Progenitor cell of endocrine pancreas (in vitro differentiated cells): ENCODE measurements at regions not wholly inside any gene's neighbourhood (a gene's known extent, or its start where the extent isn't known, plus 50 kb on each side); places are given as distances from the start of the nearest gene placed in this dataset.

ENCODE experiments used
- DNase-seq: peaks from one replicate; pipeline ENCODE4 v3.0.0; 2021; ENCODE audit warnings: low spot score; ENCODE audit not compliant: unreplicated experiment
- H3K27ac Mint-ChIP-seq: 2 replicates; pipeline ENCODE4 v1.8.0; 2021; ENCODE audit warnings: mild to moderate bottlenecking, moderate library complexity, mixed read lengths
- H3K27me3 Mint-ChIP-seq: 2 replicates; pipeline ENCODE4 v1.8.0; 2021; ENCODE audit warnings: mixed read lengths
- H3K36me3 Mint-ChIP-seq: 2 replicates; pipeline ENCODE4 v1.8.0; 2022; ENCODE audit warnings: mixed read lengths; ENCODE audit not compliant: insufficient read depth
- H3K4me1 Mint-ChIP-seq: 2 replicates; pipeline ENCODE4 v1.8.0; 2021; ENCODE audit warnings: low read depth, mixed read lengths
- H3K4me3 Mint-ChIP-seq: 2 replicates; pipeline ENCODE4 v1.8.0; 2021; ENCODE audit warnings: low read depth, mild to moderate bottlenecking, moderate library complexity, mixed read lengths
- H3K9me3 Mint-ChIP-seq: 2 replicates; pipeline ENCODE4 v1.8.0; 2021; ENCODE audit warnings: low read depth, mixed read lengths
- CTCF ChIP-seq: fragments of 200-600 bp; sonication (generic); IDR thresholded peaks from one replicate; pipeline ENCODE4 v1.5.0; 2021; ENCODE audit warnings: antibody characterized with exemption, mild to moderate bottlenecking; ENCODE audit not compliant: unreplicated experiment

- H3K4me1 Mint-ChIP-seq: peaks cover 8% of the 10 kb centered on the region
- no peak overlapping the region for H3K4me3 Mint-ChIP-seq
- no peak for TF ChIP-seq CTCF
- no peaks in the 10 kb centered on the region for H3K36me3 Mint-ChIP-seq
- no peak for DNase-seq
- H3K27ac Mint-ChIP-seq: no peak overlapping the region
- no peaks in the 10 kb centered on the region for H3K27me3 Mint-ChIP-seq
- H3K9me3 Mint-ChIP-seq: no peaks in the 10 kb centered on the region
Measured at GRCh38 chr9:107078061-107078460, 205.0 kb upstream of the RAD23B start.

GRCh38 chr9:107079589-107079988 lies 203.5 kb upstream of the RAD23B start:
- Mint-ChIP-seq H3K4me1 (peaks cover 8% of the 10 kb centered on the region), H3K9me3 (no peaks in the 10 kb centered on the region), H3K27ac (no peak overlapping the region), H3K27me3 (no peaks in the 10 kb centered on the region), H3K4me3 (no peak overlapping the region), H3K36me3 (no peaks in the 10 kb centered on the region)
- no peak for DNase-seq
- no peak for TF ChIP-seq CTCF

GRCh38 chr9:107080130-107080529 lies 202.9 kb upstream of the RAD23B start:
- no peak for DNase-seq
- no peaks in the 10 kb centered on the region for H3K9me3 Mint-ChIP-seq
- TF ChIP-seq CTCF: no peak
- peaks cover 8% of the 10 kb centered on the region for H3K4me1 Mint-ChIP-seq
- H3K36me3 Mint-ChIP-seq: no peaks in the 10 kb centered on the region
- no peak overlapping the region for H3K27ac Mint-ChIP-seq
- no peak overlapping the region for H3K4me3 Mint-ChIP-seq
- H3K27me3 Mint-ChIP-seq: no peaks in the 10 kb centered on the region

- no peak for DNase-seq
- peaks cover 4% of the 10 kb centered on the region for H3K9me3 Mint-ChIP-seq
- H3K4me1 Mint-ChIP-seq: peaks cover 4% of the 10 kb centered on the region
- H3K27ac Mint-ChIP-seq: no peak overlapping the region
- H3K4me3 Mint-ChIP-seq: no peak overlapping the region
- no peaks in the 10 kb centered on the region for H3K27me3 Mint-ChIP-seq
- TF ChIP-seq CTCF: no peak
- H3K36me3 Mint-ChIP-seq: no peaks in the 10 kb centered on the region
Measured at GRCh38 chr9:107086460-107086859, 196.6 kb upstream of the RAD23B start.

GRCh38 chr9:107087222-107087621 lies 195.9 kb upstream of the RAD23B start:
- Mint-ChIP-seq H3K36me3 (no peaks in the 10 kb centered on the region), H3K9me3 (peaks cover 4% of the 10 kb centered on the region), H3K27me3 (no peaks in the 10 kb centered on the region), H3K27ac (no peak overlapping the region), H3K4me1 (no peaks in the 10 kb centered on the region), H3K4me3 (no peak overlapping the region)
- DNase-seq: no peak
- no peak for TF ChIP-seq CTCF
